Cardiac fibroblast (primary cell): ENCODE measurements at regions not wholly inside any gene's neighbourhood (a gene's known extent, or its start where the extent isn't known, plus 50 kb on each side); places are given as distances from the start of the nearest gene placed in this dataset.

Source experiments
- DNase-seq, 2 donors: peaks; one replicate each; pipeline versions ENCODE4 v3.0.0 to v3.0.0-alpha.2; 2010; ENCODE audit warnings: low read depth in 2 of 2
- H3K4me3 ChIP-seq, 2 donors: replicated peaks in 1 of 2; 1 replicate in 1 of 2; 2 replicates in 1 of 2; pipeline ENCODE4 v1.5.1; 2011; ENCODE audit warnings: low read depth in 2 of 2, low read length in 2 of 2, mild to moderate bottlenecking in 2 of 2, moderate library complexity in 1 of 2
- CTCF ChIP-seq: IDR thresholded peaks from one replicate; pipeline ENCODE4 v1.5.1; 2011; ENCODE audit warnings: low read depth, mild to moderate bottlenecking, low read length, inconsistent platforms

- no peak for TF ChIP-seq CTCF
- DNase-seq, result peak in 1 of 2 donors; percentile 2
- H3K4me3 ChIP-seq, result no peak overlapping the region
These were observed 483.2 kb downstream of the QKI start for GRCh38 chr6:163897669-163898068.

- TF ChIP-seq CTCF, result no peak
- H3K4me3 ChIP-seq, result no peak overlapping the region
- DNase-seq, result peak in 1 of 2 donors; percentile 2
These were observed 482.5 kb downstream of the QKI start for GRCh38 chr6:163897030-163897429.

GRCh38 chr6:163895162-163895561 lies 480.6 kb downstream of the QKI start:
- no peak for DNase-seq
- no peak overlapping the region for H3K4me3 ChIP-seq
- no peak for TF ChIP-seq CTCF

- no peak overlapping the region for H3K4me3 ChIP-seq
- no peak for DNase-seq
- TF ChIP-seq CTCF, result no peak
These were observed 479.2 kb downstream of the QKI start for GRCh38 chr6:163893609-163894189.

- TF ChIP-seq CTCF, result no peak
- no peak for DNase-seq
These were observed 478.5 kb downstream of the QKI start for GRCh38 chr6:163892824-163893561.

GRCh38 chr6:163889904-163890514 lies 475.5 kb downstream of the QKI start:
- no peak overlapping the region for H3K4me3 ChIP-seq
- TF ChIP-seq CTCF, result no peak
- no peak for DNase-seq

More at GRCh38 chr6:163892824-163893561, 478.5 kb downstream of the QKI start:
- no peak overlapping the region for H3K4me3 ChIP-seq
